ENCODE measurements at regions not wholly inside any gene's neighbourhood (a gene's known extent, or its start where the extent isn't known, plus 50 kb on each side); places are given as distances from the start of the nearest gene placed in this dataset.
"Not testable (repeated sequence)": the region's sequence is repeated elsewhere in the genome, so short reads cannot be mapped to it uniquely, and the experiment has no call there.

- in situ Hi-C loops (cut with MboI; ENCODE audit: low pct_unique_long_range_greater_than_20kb, low sequenced_read_pairs) = loop anchor here (25.0 kb wide), 1 partner anchor 1020 kb away; no protein-coding TSS in a partner anchor
- DNase-seq = no peak
Measured at GRCh38 chr5:39717176-39717897, 292.6 kb upstream of the DAB2 start.

GRCh38 chr5:39716532-39717028 is 291.8 kb upstream of the DAB2 start:
- in situ Hi-C loops (cut with MboI; ENCODE audit: low pct_unique_long_range_greater_than_20kb, low sequenced_read_pairs) = loop anchor here (25.0 kb wide), 1 partner anchor 1021 kb away; no protein-coding TSS in a partner anchor
- DNase-seq = peak; percentile 28

- in situ Hi-C loops (cut with MboI; ENCODE audit: low pct_unique_long_range_greater_than_20kb, low sequenced_read_pairs) = loop anchor here (25.0 kb wide), 1 partner anchor 1023 kb away; no protein-coding TSS in a partner anchor
- DNase-seq = peak; percentile 64
Measured at GRCh38 chr5:39714036-39714698, 289.4 kb upstream of the DAB2 start.

- in situ Hi-C loops (cut with MboI; ENCODE audit: low pct_unique_long_range_greater_than_20kb, low sequenced_read_pairs) = loop anchor here (25.0 kb wide), 1 partner anchor 1024 kb away; no protein-coding TSS in a partner anchor
- DNase-seq = peak; percentile 22
Measured at GRCh38 chr5:39713250-39713916, 288.6 kb upstream of the DAB2 start.

- no peak for DNase-seq
- in situ Hi-C loops (cut with MboI; ENCODE audit: low pct_unique_long_range_greater_than_20kb, low sequenced_read_pairs) = loop anchor here (25.0 kb wide), 1 partner anchor 1025 kb away; no protein-coding TSS in a partner anchor
Measured at GRCh38 chr5:39712316-39713249, 287.8 kb upstream of the DAB2 start.

- no peak for DNase-seq
- in situ Hi-C loops (cut with MboI; ENCODE audit: low pct_unique_long_range_greater_than_20kb, low sequenced_read_pairs) = loop anchor here (25.0 kb wide), 1 partner anchor 1025 kb away; no protein-coding TSS in a partner anchor
Measured at GRCh38 chr5:39711821-39712220, 287.0 kb upstream of the DAB2 start.

- DNase-seq = no peak
- in situ Hi-C loops (cut with MboI; ENCODE audit: low pct_unique_long_range_greater_than_20kb, low sequenced_read_pairs) = loop anchor here (25.0 kb wide), 1 partner anchor 1028 kb away; no protein-coding TSS in a partner anchor
Measured at GRCh38 chr5:39709032-39709431, 284.3 kb upstream of the DAB2 start.

- DNase-seq = no peak
- in situ Hi-C loops (cut with MboI; ENCODE audit: low pct_unique_long_range_greater_than_20kb, low sequenced_read_pairs) = loop anchor here (25.0 kb wide), 1 partner anchor 1034 kb away; no protein-coding TSS in a partner anchor
Measured at GRCh38 chr5:39702928-39703327, 278.1 kb upstream of the DAB2 start.

- in situ Hi-C loops (cut with MboI; ENCODE audit: low pct_unique_long_range_greater_than_20kb, low sequenced_read_pairs) = loop anchor here (25.0 kb wide), 1 partner anchor 1037 kb away; no protein-coding TSS in a partner anchor
- no peak for DNase-seq
Measured at GRCh38 chr5:39700523-39700922, 275.7 kb upstream of the DAB2 start.

- in situ Hi-C loops (cut with MboI; ENCODE audit: low pct_unique_long_range_greater_than_20kb, low sequenced_read_pairs) = no loop called here
- no peak for DNase-seq
Measured at GRCh38 chr5:39698838-39699560, 274.2 kb upstream of the DAB2 start.

GRCh38 chr5:39697881-39698280 is 273.1 kb upstream of the DAB2 start:
- DNase-seq = no peak
- in situ Hi-C loops (cut with MboI; ENCODE audit: low pct_unique_long_range_greater_than_20kb, low sequenced_read_pairs) = no loop called here

- in situ Hi-C loops (cut with MboI; ENCODE audit: low pct_unique_long_range_greater_than_20kb, low sequenced_read_pairs) = no loop called here
- no peak for DNase-seq
Measured at GRCh38 chr5:39696672-39697398, 272.1 kb upstream of the DAB2 start.

- no peak for DNase-seq
- in situ Hi-C loops (cut with MboI; ENCODE audit: low pct_unique_long_range_greater_than_20kb, low sequenced_read_pairs) = no loop called here
Measured at GRCh38 chr5:39691993-39692392, 267.2 kb upstream of the DAB2 start.

GRCh38 chr5:39691136-39691535 is 266.4 kb upstream of the DAB2 start:
- DNase-seq = no peak
- in situ Hi-C loops (cut with MboI; ENCODE audit: low pct_unique_long_range_greater_than_20kb, low sequenced_read_pairs) = no loop called here

- in situ Hi-C loops (cut with MboI; ENCODE audit: low pct_unique_long_range_greater_than_20kb, low sequenced_read_pairs) = no loop called here
- DNase-seq = no peak
Measured at GRCh38 chr5:39689919-39690318, 265.1 kb upstream of the DAB2 start.

- in situ Hi-C loops (cut with MboI; ENCODE audit: low pct_unique_long_range_greater_than_20kb, low sequenced_read_pairs); DNase-seq: not testable (repeated sequence)
Measured at GRCh38 chr5:39687924-39688323, 263.1 kb upstream of the DAB2 start.

GRCh38 chr5:39680213-39680612 is 255.4 kb upstream of the DAB2 start:
- in situ Hi-C loops (cut with MboI; ENCODE audit: low pct_unique_long_range_greater_than_20kb, low sequenced_read_pairs) = no loop called here
- no peak for DNase-seq

All from KBM-7 (cell line).